ENCODE measurements at regions not wholly inside any gene's neighbourhood (a gene's known extent, or its start where the extent isn't known, plus 50 kb on each side); places are given as distances from the start of the nearest gene placed in this dataset.
A peak's percentile ranks its signal among the peaks of the same experiment; 100 is the strongest.

DNA sequence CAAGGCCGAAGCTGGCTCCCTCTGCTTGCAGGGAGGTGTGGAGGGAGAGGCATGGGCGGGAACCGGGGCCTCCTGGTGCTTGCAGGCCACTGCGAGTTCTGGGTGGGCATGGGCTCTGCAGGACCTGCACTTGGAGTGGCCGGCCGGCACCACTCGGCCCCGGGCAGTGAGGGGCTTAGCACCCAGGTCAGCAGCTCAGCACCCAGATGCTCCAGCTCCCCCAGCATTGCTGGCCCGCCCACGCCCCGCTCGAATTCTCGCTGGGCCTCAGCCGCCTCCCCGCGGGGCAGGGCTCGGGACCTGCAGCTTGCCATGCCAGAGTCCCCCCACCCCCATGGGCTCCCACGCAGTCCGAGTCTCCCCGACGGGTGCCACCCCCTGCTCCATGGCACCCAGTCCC, 176.2 kb upstream of the FAM98A start:
- TF ChIP-seq, protein P1, sequence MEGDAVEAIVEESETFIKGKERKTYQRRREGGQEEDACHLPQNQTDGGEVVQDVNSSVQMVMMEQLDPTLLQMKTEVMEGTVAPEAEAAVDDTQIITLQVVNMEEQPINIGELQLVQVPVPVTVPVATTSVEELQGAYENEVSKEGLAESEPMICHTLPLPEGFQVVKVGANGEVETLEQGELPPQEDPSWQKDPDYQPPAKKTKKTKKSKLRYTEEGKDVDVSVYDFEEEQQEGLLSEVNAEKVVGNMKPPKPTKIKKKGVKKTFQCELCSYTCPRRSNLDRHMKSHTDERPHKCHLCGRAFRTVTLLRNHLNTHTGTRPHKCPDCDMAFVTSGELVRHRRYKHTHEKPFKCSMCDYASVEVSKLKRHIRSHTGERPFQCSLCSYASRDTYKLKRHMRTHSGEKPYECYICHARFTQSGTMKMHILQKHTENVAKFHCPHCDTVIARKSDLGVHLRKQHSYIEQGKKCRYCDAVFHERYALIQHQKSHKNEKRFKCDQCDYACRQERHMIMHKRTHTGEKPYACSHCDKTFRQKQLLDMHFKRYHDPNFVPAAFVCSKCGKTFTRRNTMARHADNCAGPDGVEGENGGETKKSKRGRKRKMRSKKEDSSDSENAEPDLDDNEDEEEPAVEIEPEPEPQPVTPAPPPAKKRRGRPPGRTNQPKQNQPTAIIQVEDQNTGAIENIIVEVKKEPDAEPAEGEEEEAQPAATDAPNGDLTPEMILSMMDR (IDR thresholded peaks at IDR 0.05; ENCODE audit: unreplicated experiment): no peak
- no peaks in the 10 kb centered on the region for H3K36me3 Mint-ChIP-seq (ENCODE audit: low read depth, unreplicated experiment)
- H3K4me3 Mint-ChIP-seq (ENCODE audit: unreplicated experiment): no peak overlapping the region
- H3K27ac Mint-ChIP-seq (ENCODE audit: unreplicated experiment): no peak overlapping the region
- no peaks in the 10 kb centered on the region for H3K4me1 Mint-ChIP-seq (ENCODE audit: unreplicated experiment)
- peaks cover 2% of the 10 kb centered on the region for H3K27me3 Mint-ChIP-seq (ENCODE audit: unreplicated experiment)
- DNase-seq (ENCODE audit: low spot score): no peak
- H3K9me3 Mint-ChIP-seq (ENCODE audit: unreplicated experiment): no peaks in the 10 kb centered on the region

DNA sequence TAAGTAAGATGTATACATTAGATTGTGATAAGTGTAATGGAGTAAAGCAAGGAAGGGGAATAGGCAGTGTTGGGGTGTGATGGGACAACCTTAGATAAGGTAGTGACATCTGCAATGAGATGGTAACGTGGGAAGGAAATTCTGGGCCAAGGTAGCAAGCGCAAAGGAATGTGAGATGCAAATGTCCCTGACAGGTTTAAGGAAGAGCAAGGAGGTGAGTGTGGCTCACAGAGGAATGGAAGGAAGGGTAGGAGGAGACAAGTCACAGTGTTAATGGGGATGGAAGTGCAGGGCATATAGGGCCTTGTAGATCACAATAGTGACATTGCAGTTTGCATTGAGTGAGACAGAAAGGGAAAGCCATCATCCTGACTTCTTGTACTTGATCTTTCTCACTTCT, 170.9 kb upstream of the FAM98A start:
- Mint-ChIP-seq H3K27me3 (ENCODE audit: unreplicated experiment) (peaks cover 1% of the 10 kb centered on the region), H3K9me3 (ENCODE audit: unreplicated experiment) (no peaks in the 10 kb centered on the region), H3K36me3 (ENCODE audit: low read depth, unreplicated experiment) (no peaks in the 10 kb centered on the region), H3K4me1 (ENCODE audit: unreplicated experiment) (no peaks in the 10 kb centered on the region), H3K4me3 (ENCODE audit: unreplicated experiment) (no peak overlapping the region), H3K27ac (ENCODE audit: unreplicated experiment) (no peak overlapping the region)
- TF ChIP-seq, protein P1 (IDR thresholded peaks at IDR 0.05; ENCODE audit: unreplicated experiment): no peak
- no peak for DNase-seq (ENCODE audit: low spot score)

DNA sequence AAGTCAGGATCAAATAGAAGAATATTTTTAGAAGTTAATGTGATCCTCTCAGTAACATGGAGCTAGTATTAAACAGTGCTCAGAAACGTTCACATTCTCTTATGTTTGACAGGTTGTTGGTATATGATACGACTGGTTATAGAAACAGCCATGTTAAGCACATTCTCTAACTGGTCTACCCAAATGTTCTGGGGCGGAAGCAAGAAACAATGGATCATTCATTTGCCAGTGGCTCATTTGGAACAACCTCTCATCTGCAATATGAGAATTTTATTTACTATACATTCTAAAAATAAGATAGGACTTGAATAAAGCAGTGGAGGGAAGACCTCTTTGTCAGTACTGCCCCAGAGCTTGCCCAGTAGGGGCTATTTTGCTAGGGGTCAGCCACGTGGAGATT, 167.1 kb upstream of the FAM98A start:
- no peak for DNase-seq (ENCODE audit: low spot score)
- H3K27ac Mint-ChIP-seq (ENCODE audit: unreplicated experiment): peak overlapping the region; percentile 91
- H3K27me3 Mint-ChIP-seq (ENCODE audit: unreplicated experiment): peaks cover 3% of the 10 kb centered on the region
- no peak overlapping the region for H3K4me3 Mint-ChIP-seq (ENCODE audit: unreplicated experiment)
- TF ChIP-seq, protein P1 (IDR thresholded peaks at IDR 0.05; ENCODE audit: unreplicated experiment): no peak
- H3K36me3 Mint-ChIP-seq (ENCODE audit: low read depth, unreplicated experiment): no peaks in the 10 kb centered on the region
- H3K9me3 Mint-ChIP-seq (ENCODE audit: unreplicated experiment): no peaks in the 10 kb centered on the region
- H3K4me1 Mint-ChIP-seq (ENCODE audit: unreplicated experiment): peaks cover 8% of the 10 kb centered on the region

DNA sequence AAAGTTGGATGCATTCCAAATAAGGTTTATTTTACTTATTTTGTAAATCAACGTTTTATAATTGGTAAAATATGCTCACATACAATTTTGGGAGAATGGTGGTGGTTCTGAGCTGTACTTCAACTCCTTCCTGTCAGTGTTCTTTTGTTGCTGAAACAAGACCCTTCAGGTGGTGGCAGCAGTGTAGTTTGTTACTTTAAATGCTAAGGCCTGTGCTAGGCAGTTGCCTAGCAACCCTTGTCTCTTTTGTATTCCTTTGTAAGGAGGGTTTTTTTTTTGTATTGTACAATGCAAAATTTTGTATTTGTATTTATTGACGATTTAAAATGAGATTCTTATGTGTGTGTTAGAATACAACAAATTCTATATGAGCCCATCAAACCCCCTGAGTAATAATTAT, 166.0 kb upstream of the FAM98A start:
- TF ChIP-seq, protein P1 (IDR thresholded peaks at IDR 0.05; ENCODE audit: unreplicated experiment): no peak
- H3K36me3 Mint-ChIP-seq (ENCODE audit: low read depth, unreplicated experiment): peaks cover 2% of the 10 kb centered on the region
- H3K4me3 Mint-ChIP-seq (ENCODE audit: unreplicated experiment): no peak overlapping the region
- H3K27me3 Mint-ChIP-seq (ENCODE audit: unreplicated experiment): peaks cover 5% of the 10 kb centered on the region
- DNase-seq (ENCODE audit: low spot score): peak; percentile 10
- H3K9me3 Mint-ChIP-seq (ENCODE audit: unreplicated experiment): no peaks in the 10 kb centered on the region
- peak overlapping the region; percentile 91 for H3K27ac Mint-ChIP-seq (ENCODE audit: unreplicated experiment)
- H3K4me1 Mint-ChIP-seq (ENCODE audit: unreplicated experiment): peaks cover 8% of the 10 kb centered on the region

DNA sequence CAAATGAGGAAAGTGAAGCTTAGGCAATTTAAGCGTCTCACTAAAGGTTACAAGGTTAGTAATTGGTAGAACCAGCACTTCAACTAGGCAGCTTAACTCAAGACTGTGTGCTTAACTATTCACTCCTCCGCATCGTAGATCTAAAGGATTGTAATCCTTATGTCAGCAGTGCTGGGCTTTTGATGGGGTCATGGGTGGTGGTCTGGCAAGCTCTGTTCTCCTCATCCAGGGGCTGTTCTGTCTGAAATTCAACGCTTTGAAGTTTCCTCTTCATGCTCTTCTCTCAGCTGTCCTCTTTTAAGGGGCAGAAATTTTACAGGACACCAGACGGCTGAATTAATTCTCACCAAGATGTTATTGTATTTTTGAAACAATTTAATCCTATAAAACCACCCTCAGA, 165.5 kb upstream of the FAM98A start:
- TF ChIP-seq, protein P1 (IDR thresholded peaks at IDR 0.05; ENCODE audit: unreplicated experiment): no peak
- Mint-ChIP-seq H3K4me1 (ENCODE audit: unreplicated experiment) (peaks cover 8% of the 10 kb centered on the region), H3K27me3 (ENCODE audit: unreplicated experiment) (peaks cover 6% of the 10 kb centered on the region), H3K36me3 (ENCODE audit: low read depth, unreplicated experiment) (peaks cover 3% of the 10 kb centered on the region), H3K9me3 (ENCODE audit: unreplicated experiment) (no peaks in the 10 kb centered on the region), H3K4me3 (ENCODE audit: unreplicated experiment) (no peak overlapping the region), H3K27ac (ENCODE audit: unreplicated experiment) (peak overlapping the region; percentile 91)
- no peak for DNase-seq (ENCODE audit: low spot score)
